GM21381 (cell line): ENCODE measurements at regions not wholly inside any gene's neighbourhood (a gene's known extent, or its start where the extent isn't known, plus 50 kb on each side); places are given as distances from the start of the nearest gene placed in this dataset.
A peak's percentile ranks its signal among the peaks of the same experiment; 100 is the strongest.
"Not testable (repeated sequence)": the region's sequence is repeated elsewhere in the genome, so short reads cannot be mapped to it uniquely, and the experiment has no call there.

Experiments
- ATAC-seq: cut with Tn5 transposase; IDR thresholded peaks from one replicate; pipeline ENCODE4 v1.9.1; 2021; ENCODE audit warnings: mild to moderate bottlenecking, moderate library complexity; ENCODE audit not compliant: unreplicated experiment

GRCh38 chr6:13874191-13874549, 50.6 kb upstream of the RNF182 start:
- ATAC-seq: no peak

DNA sequence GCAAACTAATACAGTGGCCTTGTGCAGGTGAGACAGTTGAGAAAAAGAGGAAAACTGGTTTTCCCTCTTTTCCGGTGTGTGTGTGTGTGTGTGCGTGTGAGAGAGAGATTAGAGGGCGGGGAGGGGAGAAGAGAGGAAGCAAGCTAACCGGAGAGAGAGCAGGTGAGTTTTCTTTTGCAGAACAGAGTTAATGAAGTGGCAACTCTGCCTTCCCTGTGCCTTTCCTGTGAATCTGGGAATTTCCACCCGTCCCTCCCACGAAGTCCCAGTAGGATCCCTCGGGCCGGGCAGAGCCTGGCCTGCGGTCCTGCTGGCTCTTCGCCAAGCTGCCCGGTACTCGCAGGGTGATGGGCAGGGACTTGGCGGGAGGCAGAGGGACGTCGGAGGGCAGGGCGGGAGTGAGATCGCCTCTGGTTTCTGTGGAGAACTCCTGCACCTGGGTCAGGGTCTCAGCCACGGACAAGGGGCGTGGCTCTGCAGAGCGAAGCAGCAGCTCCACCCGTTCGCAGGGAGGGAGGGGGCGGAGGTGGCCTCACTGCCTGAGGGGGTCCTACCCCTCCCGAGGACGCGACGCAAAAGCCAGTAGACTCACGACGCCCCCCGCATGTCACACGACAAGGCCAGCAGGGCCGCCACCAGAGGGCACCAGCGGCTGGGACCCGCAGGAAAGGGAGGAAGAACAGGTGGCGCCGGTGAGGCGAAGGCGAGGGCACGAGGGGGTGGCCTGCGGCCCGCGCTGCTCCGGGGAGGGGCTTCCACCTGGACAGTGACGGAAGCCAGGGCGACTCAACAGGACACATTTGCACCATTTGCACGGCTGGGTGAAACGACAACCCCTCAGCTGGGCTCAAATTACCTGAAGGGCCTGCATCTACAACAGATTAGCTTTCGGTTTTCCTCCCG, 51.2 kb upstream of the RNF182 start:
- peak; percentile 61 for ATAC-seq

DNA sequence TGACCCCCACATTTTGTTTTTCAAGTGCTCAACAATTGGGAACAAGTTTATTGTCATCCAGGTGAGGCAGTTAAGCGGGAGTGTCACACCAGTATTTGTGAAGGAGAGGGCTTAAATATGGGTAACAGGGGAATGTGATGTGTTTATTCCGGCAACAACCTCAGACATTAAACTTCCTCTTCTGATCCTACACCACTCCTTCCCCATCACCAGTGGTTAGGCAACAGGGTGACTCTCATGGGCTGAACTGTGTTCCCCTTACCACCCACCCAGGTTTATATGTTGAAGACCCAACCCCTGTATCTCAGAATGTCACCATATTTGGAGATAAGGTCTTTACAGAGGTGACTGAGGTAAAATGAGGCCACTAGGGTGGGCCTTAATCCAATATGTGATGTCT, 52.1 kb upstream of the RNF182 start:
- no peak for ATAC-seq

- ATAC-seq: not testable (repeated sequence)
Observed at GRCh38 chr6:13872006-13872405, 52.7 kb upstream of the RNF182 start.

- ATAC-seq: no peak
Observed at GRCh38 chr6:13870214-13870830, 54.4 kb upstream of the RNF182 start.

DNA sequence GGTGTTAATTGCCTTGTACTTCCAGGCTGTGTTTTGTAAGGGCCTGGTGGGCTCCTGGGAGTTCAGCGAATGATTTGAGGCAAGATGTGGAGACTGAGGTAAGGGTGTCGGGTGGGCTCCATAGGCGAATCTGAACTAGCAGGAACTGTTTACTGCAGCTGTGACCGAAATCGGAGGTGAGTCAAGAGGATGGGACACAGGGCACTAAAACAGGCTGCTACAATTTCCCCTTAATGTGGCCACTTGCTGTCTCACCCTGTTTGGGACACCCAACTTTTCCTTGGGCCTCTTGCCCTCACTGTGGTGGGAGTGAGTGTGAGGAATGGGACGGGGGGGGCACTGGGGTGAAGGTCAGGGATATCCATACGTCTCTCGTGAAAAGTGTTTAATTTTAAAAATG, 53.9 kb upstream of the MCUR1 start:
- no peak for ATAC-seq

- no peak for ATAC-seq
Observed at GRCh38 chr6:13866301-13866700, 51.9 kb upstream of the MCUR1 start.

GRCh38 chr6:13865141-13865540, 50.8 kb upstream of the MCUR1 start:
- no peak for ATAC-seq

DNA sequence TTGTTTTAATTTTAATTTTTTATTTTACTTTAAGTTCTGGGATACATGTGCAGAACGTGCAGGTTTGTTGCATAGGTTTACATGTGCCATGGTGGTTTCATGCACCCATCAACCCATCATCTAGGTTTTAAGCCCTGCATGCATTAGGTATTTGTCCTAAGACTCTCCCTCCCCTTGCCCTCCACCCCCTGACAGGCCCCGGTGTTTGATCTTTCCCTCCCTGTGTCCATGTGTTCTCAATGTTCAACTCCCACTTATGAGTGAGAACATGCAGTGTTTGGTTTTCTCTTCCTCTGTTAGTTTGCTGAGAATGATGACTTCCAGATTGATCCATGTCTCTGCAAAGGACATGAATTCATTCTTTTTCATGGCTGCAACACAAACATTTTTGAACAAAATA, 50.3 kb upstream of the MCUR1 start:
- not testable (repeated sequence) for ATAC-seq
